ENCODE measurements at regions not wholly inside any gene's neighbourhood (a gene's known extent, or its start where the extent isn't known, plus 50 kb on each side); places are given as distances from the start of the nearest gene placed in this dataset.

- TF ChIP-seq CTCF (IDR thresholded peaks at IDR 0.05; ENCODE audit: low read depth, low read length, missing control alignments): no peak
Observed at GRCh38 chr10:59060852-59061251, 115.6 kb upstream of the PHYHIPL start.

GRCh38 chr10:59063491-59063890, 113.0 kb upstream of the PHYHIPL start:
- DNase-seq (ENCODE audit: extremely low read depth, low read depth): no peak
- TF ChIP-seq CTCF (IDR thresholded peaks at IDR 0.05; ENCODE audit: low read depth, low read length, missing control alignments): no peak
- no peak overlapping the region for H3K4me3 ChIP-seq (replicated peaks; ENCODE audit: low read depth, low read length)

More at GRCh38 chr10:59060852-59061251, 115.6 kb upstream of the PHYHIPL start:
- H3K4me3 ChIP-seq (replicated peaks; ENCODE audit: low read depth, low read length): no peak overlapping the region
- no peak for DNase-seq (ENCODE audit: extremely low read depth, low read depth)

GRCh38 chr10:59064080-59064692, 112.3 kb upstream of the PHYHIPL start:
- no peak for TF ChIP-seq CTCF (IDR thresholded peaks at IDR 0.05; ENCODE audit: low read depth, low read length, missing control alignments)
- no peak for DNase-seq (ENCODE audit: extremely low read depth, low read depth)
- H3K4me3 ChIP-seq (replicated peaks; ENCODE audit: low read depth, low read length): no peak overlapping the region

GRCh38 chr10:59064759-59065539, 111.5 kb upstream of the PHYHIPL start:
- no peak for TF ChIP-seq CTCF (IDR thresholded peaks at IDR 0.05; ENCODE audit: low read depth, low read length, missing control alignments)
- DNase-seq (ENCODE audit: extremely low read depth, low read depth): no peak

GRCh38 chr10:59068581-59069191, 107.8 kb upstream of the PHYHIPL start:
- H3K4me3 ChIP-seq (replicated peaks; ENCODE audit: low read depth, low read length): no peak overlapping the region
- no peak for TF ChIP-seq CTCF (IDR thresholded peaks at IDR 0.05; ENCODE audit: low read depth, low read length, missing control alignments)
- DNase-seq (ENCODE audit: extremely low read depth, low read depth): no peak

More at GRCh38 chr10:59064759-59065539, 111.5 kb upstream of the PHYHIPL start:
- H3K4me3 ChIP-seq (replicated peaks; ENCODE audit: low read depth, low read length): no peak overlapping the region

GRCh38 chr10:59072038-59072437, 104.4 kb upstream of the PHYHIPL start:
- TF ChIP-seq CTCF (IDR thresholded peaks at IDR 0.05; ENCODE audit: low read depth, low read length, missing control alignments): no peak
- no peak overlapping the region for H3K4me3 ChIP-seq (replicated peaks; ENCODE audit: low read depth, low read length)
- no peak for DNase-seq (ENCODE audit: extremely low read depth, low read depth)

Data from HFF-Myc (cell line).